NCI-H2029 treated with DMSO at 0.1 percent for 48 hours (cell line): ENCODE measurements at regions not wholly inside any gene's neighbourhood (a gene's known extent, or its start where the extent isn't known, plus 50 kb on each side); places are given as distances from the start of the nearest gene placed in this dataset.
"Not testable (repeated sequence)": the region's sequence is repeated elsewhere in the genome, so short reads cannot be mapped to it uniquely, and the experiment has no call there.

Source experiments
- DNase-seq: peaks from one replicate; lab custom pipeline; 2025; lab: John Stamatoyannopoulos, UW

DNA sequence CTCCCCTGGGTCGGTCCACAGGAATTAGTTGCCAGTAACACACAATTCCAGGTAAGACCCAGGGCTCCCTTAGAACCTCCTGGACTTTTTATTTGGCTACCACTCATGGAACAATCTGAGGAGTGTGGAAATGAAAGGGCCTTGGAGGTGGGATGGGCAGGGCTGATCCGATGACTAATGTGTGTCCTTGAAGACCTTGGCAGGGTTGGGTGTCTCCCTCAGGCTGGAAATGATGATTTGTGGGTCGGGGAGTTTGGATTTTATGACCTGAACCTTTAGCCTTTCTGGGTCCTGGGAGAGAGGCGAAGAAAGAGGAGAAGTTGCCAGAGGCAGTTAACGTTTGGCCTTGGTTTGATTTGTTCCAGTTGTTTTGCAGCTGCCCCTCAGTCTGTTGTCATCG, 425.0 kb downstream of the MID1IP1 start:
- no peak for DNase-seq

DNA sequence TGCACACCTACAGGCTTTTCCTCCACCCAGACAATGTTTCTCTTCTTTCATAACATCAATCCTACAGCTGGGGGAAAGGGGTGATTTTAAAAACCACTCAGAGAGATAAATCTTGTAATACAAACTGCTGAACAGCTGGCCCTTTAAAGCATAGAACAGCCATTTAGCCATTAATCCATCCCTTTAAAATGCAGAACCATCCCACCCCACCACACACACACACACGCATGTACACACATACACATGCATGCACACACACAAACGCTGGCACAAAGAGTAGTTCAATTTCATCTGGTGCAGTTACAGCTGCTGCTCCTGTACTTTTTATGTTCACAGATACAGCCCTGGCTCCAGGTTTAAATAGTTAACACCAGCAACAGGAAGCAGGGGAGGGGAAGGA, 426.1 kb downstream of the MID1IP1 start:
- DNase-seq: no peak

DNA sequence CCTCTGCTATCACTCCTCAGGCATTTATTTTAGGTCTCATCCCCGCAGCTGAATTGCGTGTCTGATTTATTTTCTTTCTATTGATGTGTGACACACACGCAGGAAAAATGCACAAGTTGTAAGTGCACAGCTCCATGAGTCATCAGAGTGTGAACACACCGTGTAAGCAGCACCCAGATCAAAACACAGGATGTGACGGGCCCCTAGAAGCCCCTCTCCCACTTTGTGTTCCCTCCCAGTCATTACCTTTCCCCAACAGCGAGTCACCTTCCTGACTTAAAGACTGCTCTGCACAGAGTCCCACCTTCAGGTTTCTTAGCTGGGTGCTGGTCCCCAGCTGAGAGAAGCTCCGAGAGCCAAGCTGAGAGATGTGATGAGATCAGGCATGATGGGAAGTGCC, 436.7 kb downstream of the MID1IP1 start:
- no peak for DNase-seq

DNA sequence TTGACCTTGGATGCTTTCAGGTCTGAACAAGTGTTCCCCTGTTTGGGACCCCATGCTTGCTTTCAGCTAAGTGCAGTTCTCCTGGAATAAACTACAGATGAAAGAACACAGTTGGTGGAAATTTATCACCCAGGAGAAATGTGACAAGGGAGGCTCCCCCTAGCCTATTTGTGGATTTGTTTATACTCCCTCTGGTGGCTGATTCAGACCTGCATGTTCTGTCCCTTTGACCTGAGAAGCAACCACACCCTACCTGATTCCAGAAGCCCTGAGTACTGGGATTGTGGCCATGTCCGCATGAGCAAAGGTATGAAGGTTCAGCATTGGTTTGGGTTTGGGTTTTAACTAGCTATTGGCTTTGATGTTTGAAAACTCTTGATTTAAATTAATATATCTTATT, 440.9 kb downstream of the MID1IP1 start:
- no peak for DNase-seq

DNA sequence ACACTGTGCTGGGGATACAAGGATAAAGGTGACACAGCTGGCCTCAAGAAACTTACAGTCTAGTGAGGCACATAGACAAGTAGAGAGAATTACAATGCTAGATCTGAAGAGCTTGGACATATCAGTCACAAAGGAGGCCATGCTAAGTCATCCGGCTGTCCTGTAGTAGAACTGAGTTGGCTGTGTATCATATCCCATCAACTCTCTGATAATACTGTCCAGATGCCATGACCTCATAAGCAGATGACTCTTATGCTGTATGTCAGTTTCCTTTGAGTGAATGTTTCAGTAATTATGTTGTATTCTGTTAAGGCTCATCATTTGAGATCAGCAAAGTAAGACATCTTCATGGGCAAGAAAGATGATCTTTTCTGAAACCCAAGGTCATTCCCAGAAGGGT, 442.9 kb downstream of the MID1IP1 start:
- DNase-seq: no peak

DNA sequence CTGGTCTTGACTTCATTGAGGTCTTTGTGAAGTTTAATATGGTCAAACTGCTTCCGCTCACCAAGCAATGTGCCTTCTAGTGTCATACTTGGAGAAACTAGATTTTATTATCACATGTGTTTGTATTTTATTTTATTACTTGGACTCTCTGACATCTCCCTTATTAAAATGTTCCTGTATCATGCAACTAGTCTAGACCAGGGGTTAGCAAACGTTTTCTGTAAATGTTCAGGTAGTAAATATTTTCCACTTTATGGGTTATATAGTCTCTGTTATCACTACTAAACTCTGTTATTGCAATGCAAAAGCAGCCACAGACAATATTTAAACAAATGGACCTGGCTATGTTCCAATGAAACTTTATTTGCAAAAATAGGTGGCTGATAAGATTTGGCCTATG, 443.8 kb downstream of the MID1IP1 start:
- no peak for DNase-seq

DNA sequence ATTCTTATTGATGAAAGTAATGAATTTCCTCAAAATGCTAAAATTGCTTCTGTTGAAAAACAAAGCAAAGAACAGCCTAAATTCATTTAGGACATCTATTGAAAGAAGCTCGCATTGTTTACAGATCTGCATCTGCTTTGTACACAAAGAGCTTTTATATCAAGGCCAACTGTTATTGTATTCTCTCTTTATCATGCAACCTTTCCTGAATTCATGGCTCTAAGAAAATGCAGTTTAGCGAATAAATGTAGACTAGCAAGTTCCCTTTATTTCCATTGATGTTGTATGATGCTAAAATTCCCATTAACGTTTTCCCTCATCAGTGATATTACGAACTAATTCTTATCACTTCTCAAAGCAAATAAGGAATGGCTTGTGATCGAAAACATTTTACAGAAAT, 446.3 kb downstream of the MID1IP1 start:
- DNase-seq: no peak

DNA sequence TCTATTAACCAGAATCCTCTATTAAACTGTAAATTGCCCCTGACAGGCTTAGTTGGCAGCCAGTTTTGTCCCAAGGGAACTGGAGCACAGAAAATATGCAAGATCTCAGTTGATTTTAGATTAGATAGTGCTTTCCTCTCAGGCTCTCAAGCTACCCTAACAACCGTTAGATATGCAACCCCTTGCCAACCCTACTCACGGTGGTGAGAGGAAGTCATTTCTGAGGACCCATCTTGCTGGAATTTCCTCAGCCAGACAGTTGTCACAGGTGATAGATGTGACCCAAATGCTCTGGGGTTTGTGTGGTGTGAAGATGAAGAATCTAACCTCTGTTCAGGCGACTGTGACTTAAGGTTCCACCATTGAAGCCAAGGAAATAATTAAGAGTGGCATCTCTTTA, 447.1 kb downstream of the MID1IP1 start:
- no peak for DNase-seq

DNA sequence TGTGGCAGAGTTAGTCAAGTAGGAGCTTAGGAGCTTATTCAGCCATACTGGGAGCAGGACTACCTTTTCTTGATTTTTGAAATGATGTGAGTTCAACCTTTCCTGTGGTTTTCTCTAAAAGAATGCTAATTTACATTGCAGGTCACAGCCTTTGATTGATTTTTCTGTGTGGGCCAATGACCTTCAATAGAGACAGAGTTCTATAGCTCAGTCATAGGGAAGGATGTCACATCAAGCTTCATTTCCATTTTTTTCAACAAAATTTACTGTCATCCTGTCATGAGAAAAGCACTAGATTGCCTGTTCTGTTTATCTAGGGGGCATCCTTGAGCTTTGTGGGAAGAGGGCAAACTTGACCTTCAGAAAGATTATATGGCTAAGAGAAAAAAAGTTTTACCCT, 448.7 kb downstream of the MID1IP1 start:
- DNase-seq: no peak

DNA sequence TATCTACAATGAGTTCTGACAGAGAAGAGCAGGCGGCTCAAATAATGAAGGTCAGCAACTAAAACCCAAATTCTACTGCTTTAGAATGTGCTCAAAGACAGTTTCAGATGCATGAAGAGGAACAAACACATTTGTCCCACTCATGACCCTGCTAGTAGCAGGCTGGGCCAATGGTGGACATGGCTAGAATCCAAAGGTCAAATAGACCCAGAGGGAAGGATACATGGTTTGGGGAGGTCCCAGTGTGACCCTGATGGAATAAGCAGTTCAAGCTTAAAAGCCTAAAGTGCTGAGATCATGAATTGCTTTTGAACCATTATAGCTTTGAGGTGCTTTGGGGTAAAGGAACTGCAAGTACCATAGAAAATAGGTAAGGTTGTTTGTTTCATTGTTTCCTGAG, 450.7 kb downstream of the MID1IP1 start:
- no peak for DNase-seq

DNA sequence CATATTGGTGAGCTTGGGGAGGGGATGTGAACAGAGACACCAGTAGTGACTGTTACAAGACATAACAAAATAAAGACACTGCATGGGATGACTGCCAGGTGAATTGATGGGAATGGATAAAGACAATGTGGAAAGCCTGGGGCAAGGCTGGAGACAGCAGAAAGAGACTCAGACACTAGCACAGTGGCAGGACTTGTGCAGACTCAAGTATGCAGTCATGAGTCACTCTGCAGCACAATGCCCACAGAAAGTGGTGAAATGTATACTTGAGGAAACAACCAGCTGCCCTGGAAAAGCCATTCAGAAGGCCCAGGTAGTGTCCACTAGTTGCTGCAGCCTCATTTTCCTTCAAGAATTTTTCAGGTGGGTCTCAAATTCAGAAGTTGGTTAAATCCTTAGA, 452.3 kb downstream of the MID1IP1 start:
- no peak for DNase-seq

DNA sequence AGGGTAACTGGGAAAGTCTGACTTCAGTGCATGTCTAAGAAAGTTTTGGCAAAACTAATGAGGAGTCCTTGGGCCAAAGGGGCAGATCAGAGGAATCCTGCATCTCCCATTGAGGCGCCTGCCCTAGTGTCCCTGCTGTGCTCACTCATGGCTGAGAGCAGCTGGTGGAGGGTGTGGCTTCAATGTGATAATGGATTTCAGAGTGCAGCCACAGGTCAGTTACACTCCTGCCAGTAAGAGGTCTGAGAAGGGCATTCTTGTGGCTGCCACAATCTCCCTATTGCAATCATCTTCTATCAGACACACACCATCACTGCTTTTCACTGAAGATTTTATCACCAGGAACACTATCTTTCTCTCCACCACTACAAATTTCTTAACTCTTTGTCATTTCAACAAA, 457.1 kb downstream of the MID1IP1 start:
- no peak for DNase-seq

DNA sequence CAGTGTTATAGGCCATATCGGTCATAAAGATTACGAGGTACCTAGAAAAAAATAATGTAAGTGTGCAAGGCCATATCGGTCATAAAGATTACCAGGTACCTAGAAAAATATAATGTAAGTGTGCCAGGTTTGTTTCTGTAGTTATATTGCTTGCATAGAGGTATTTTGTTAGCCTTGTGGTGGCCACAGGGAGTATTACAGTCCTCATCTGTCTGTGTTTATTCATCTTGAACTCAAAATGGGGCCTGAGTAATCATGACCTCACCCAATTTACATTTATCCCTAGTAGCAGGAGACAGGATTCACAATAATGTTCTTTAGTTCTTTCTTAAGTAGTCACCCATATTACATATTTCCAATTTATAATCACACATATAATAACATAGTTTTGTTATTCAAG, 459.7 kb downstream of the MID1IP1 start:
- DNase-seq: no peak

DNA sequence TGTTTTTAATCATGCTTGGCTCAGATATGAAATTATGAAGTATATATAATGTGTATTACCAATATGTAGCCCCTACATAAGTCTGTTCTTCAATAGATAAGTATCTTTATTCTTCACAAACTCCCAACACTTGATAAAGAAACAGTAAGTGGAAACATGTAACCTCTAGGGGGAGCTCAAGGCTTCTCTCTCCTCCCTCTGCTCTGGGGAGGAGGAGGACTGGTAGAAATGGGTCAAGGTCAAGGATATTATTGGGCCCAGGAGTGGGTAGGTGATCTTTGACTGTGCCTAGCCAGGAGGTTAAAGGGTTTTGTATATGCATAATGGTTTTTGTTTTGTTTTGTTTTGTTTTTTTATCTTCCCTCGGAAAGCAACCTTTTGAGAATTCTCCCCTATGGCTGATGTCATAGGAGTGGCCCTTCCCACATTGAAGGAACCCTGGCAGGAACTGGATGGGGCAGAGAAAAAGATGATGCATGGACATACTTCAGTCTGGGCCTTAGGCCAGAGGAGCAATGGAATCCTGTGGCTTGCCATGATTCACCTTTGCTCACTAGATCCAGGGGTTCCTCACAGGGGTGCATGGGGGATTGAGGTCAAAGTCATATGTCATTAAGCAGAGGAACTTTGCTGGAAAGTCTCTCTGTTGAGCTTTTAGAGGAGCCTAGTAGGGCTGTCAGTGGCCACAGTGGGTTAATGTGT, 460.3 kb downstream of the MID1IP1 start:
- DNase-seq: peak; percentile 22

DNA sequence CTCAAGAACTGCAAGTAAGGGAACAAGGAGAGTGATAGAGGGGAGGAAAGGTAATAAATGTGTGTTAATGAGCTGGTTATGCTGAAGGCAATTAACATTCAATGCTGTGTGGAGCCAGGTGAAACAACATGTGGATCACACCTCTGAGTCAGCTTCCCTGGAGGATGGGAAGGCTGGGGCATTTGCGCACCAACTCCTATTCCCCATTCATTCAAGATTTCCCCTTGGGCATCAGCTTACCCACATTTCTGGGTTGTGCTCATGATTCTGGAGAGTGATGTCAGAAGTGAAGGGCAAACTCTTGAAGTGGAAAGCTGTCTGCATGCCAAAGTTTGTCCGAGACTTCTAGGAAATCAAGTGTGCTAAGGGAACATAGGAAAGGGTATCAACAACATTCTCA, 461.4 kb downstream of the MID1IP1 start:
- no peak for DNase-seq

DNA sequence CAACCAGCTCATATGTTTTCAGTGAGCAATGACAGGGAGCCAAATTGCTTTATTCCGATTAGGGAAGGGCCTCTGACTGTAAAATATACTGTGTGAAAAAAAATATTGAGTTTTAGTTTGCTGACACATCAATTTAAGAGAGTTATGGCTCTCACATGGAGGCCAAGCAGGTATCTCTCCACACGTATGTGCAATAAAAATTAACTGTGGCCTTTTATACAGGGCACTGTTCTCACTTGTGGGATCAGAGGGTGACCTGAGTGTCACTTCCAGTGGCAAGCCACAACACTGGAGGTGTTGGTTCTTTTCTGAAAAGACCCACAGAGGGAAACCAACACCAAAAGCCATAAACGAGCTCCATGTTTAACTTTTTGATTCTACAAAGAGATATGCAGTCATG, 462.8 kb downstream of the MID1IP1 start:
- DNase-seq: no peak

DNA sequence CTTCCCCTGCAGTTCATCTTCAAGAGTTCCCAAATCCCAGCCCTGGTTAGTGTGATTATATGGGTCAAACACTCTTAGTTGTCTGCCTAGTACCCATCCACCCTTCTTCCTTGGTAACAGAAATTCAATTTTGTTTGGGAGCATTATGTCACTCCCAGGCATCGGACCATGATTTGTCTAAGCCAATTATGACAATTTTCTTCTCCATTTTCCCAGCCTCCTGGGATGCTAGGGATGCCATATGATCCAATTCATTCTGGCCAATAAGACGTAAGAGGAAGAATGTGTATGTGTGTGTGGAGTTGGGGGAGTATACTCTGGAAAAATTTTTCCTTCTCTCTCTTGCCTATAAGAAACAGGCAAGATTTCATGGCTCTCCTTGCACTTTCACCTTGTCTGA, 465.9 kb downstream of the MID1IP1 start:
- DNase-seq: no peak

DNA sequence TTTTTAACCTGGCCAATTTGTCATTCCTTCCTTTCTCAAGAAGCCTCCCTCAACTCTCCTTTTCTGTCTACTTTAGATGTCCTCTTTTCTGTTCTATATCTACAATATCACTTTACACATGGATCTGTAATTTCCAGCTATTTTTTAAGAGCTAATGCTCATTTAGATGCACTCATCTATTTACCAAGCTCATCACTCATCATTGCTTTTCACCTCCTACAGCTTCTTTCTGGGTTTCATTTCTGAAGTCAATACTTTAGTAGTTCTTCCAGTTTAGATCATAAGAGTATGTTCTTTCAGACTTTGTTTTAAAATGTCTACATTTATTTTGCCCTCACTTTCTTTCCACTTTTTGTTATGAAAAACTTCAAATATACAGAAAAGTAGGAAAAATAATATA, 466.9 kb downstream of the MID1IP1 start:
- DNase-seq: no peak

DNA sequence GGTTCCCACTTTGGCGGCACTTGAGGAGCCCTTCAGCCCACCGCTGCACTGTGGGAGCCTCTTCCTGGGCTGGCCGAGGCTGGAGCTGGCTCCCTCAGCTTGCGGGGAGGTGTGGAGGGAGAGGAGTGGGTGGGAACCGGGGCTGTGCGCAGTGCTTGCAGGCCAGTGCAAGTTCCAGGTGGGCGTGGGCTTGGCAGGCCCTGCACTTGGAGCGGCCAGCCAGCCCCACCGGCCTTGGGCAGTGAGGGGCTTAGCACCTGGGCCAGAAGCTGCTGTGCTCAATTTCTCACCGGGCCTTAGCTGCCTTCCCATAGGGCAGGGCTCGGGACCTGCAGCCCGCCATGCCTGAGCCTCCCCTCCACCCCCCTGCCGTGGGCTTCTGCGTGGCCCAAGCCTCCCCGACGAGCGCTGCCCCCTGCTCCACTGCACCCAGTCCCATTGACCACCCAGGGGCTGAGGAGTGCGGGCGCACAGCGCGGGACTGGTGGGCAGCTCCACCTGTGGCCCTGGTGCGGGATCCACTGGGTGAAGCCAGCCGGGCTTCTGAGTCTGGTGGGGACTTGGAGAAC, 474.3 kb downstream of the MID1IP1 start:
- no peak for DNase-seq

DNA sequence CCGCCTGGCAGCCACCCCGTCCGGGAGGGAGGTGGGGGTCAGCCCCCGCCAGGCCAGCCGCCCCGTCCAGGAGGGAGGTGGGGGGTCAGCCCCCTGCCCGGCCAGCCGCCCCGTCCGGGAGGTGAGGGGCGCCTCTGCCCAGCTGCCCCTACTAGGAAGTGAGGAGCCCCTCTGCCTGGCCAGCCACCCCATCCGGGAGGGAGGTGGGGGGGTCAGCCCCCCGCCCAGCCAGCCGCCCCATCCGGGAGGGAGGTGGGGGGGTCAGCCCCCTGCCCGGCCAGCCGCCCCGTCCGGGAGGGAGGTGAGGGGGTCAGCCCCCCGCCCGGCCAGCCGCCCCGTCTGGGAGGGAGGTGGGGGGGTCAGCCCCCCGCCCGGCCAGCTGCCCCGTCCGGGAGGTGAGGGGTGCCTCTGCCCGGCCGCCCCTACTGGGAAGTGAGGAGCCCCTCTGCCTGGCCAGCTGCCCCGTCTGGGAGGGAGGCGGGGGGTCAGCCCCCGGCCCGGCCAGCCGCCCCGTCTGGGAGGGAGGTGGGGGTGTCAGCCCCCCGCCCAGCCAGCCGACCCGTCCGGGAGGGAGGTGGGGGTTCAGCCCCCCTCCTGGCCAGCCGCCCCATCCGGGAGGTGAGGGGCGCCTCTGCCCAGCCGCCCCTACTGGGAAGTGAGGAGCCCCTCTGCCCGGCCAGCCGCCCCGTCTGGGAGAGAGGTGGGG, 476.6 kb downstream of the MID1IP1 start:
- DNase-seq: not testable (repeated sequence)

DNA sequence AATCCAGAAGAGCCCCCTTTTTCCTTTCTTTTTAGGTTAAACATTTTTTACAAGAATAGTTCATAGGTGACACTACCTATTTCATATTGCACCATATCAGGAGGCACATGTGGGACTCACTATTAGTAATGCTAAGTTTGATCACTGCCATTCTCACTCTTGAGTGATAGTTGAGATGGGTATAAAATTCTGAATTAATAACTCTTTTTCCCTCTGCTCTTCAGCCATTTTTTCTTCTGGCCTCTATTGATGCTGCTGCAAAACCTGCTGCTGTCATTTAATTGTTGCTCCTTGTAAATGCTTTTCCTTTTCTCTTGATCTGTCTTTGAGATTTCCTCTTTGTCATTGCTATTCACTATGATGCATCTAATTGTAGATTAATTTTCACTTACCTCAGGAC, 482.0 kb downstream of the MID1IP1 start:
- no peak for DNase-seq

DNA sequence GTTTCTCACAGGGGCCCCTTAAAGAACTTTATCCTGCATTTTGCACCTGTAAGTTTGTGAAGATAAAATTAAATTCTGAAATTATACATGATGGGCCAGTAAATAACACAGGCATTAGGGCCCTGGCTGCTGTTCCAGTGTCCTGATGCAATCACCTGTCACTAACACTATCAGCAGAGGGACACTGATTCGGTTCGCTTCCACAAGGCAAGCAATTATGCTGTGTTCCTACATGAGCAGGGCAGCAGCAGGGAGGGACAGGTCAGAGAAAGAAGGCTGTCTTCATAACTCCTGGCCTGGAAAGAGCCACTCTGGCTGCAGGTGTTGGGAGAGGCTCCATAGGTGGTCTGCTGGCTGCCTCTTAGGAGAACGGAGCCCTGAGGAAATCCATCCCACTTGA, 487.3 kb downstream of the MID1IP1 start:
- no peak for DNase-seq

DNA sequence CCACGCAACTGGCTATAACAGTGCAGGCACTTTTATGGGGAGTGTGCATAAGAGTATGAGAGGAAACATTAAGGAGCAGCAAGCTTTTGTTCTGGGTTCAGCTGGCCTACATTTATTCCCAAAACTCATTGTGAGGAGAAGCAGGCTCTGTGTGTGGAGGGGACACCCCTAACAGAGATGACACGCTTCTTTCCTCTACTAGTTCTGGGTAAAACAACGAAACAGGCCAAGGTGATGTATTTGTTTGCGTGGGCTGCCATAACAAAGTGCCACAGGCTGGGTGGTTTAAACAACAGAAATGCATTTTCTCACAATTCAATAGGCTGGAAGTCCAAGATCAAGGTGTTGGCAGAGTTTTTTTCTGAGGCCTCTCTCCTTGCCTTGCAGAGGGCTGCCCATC, 488.6 kb downstream of the MID1IP1 start:
- no peak for DNase-seq

DNA sequence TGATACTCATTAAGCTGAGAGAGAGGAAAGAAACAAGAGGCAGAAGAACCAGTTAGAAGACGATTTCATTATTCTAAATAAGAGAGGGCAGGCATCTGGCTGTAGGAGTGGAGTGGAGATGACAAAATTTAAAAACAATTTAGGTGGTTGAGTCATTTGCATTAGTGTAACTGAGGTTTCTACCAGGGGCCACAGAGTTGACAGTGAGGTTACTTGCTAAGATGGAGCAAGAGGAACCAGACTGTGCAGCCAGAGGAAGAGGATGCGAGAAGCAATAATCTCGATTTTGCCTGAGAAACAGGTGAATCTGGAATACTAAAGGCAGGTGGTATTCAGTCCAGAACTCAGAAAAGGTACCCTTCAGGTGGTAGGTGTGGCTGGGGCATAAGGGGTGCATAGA, 491.9 kb downstream of the MID1IP1 start:
- DNase-seq: no peak
